WTC11 (cell line): ENCODE measurements at regions not wholly inside any gene's neighbourhood (a gene's known extent, or its start where the extent isn't known, plus 50 kb on each side); places are given as distances from the start of the nearest gene placed in this dataset.

ENCODE experiments used
- ATAC-seq: fragments of 200-7000 bp; cut with Tn5 transposase; 2 replicates; pipeline ENCODE4 v1.10.0; 2021; ENCODE audit warnings: mild to moderate bottlenecking, moderate library complexity
- CTCF ChIA-PET: fragments of 300-600 bp; sonication (Branson Sonifier 250); formaldehyde crosslinking; loops from one replicate; lab custom pipeline; 2021; ENCODE audit warnings: antibody characterized with exemption; lab: Charles Lee
- POLR2A ChIA-PET: fragments of 350-600 bp; sonication (Branson Sonifier 250); formaldehyde crosslinking; loops from one replicate; lab custom pipeline; 2021; ENCODE audit warnings: antibody characterized with exemption; lab: Charles Lee
- DNase-seq: peaks from one replicate; pipeline ENCODE4 v3.0.0; 2021; ENCODE audit warnings: low spot score
- H3K27ac Mint-ChIP-seq: 2 replicates; pipeline ENCODE4 v1.8.0; 2021; ENCODE audit warnings: mixed read lengths
- H3K27me3 Mint-ChIP-seq: 2 replicates; pipeline ENCODE4 v1.8.0; 2021; ENCODE audit warnings: low read depth, mild to moderate bottlenecking, moderate library complexity, mixed read lengths
- H3K36me3 Mint-ChIP-seq: 2 replicates; pipeline ENCODE4 v1.8.0; 2021; ENCODE audit warnings: mixed read lengths
- H3K4me1 Mint-ChIP-seq: 2 replicates; pipeline ENCODE4 v1.8.0; 2022; ENCODE audit warnings: mixed read lengths
- H3K4me3 Mint-ChIP-seq: 2 replicates; pipeline ENCODE4 v1.8.0; 2021; ENCODE audit warnings: mild to moderate bottlenecking, moderate library complexity, mixed read lengths
- H3K9me3 Mint-ChIP-seq: 2 replicates; pipeline ENCODE4 v1.8.0; 2021; ENCODE audit warnings: mixed read lengths
- ATF1 ChIP-seq: sonication (generic); formaldehyde crosslinking; IDR thresholded peaks from 2 replicates; pipeline ENCODE4 v1.8.1; 2023; ENCODE audit warnings: mild to moderate bottlenecking, moderate library complexity, missing genetic modification reagents
- ATF6 ChIP-seq: sonication (generic); formaldehyde crosslinking; IDR thresholded peaks from 2 replicates; pipeline ENCODE4 v1.8.1; 2023; ENCODE audit warnings: mild to moderate bottlenecking, missing genetic modification reagents
- CBFB ChIP-seq: sonication (generic); formaldehyde crosslinking; IDR thresholded peaks from 2 replicates; pipeline ENCODE4 v1.8.1; 2022; ENCODE audit warnings: mild to moderate bottlenecking, low read depth, missing genetic modification reagents
- ELF4 ChIP-seq: sonication (generic); formaldehyde crosslinking; IDR thresholded peaks from 2 replicates; pipeline ENCODE4 v1.8.1; 2022; ENCODE audit warnings: low read depth, mild to moderate bottlenecking, moderate library complexity, missing genetic modification reagents
- ERG ChIP-seq: fragments of 250-450 bp; sonication (Bioruptor Pico); IDR thresholded peaks from 2 replicates; pipeline ENCODE4 v1.8.0; 2021; ENCODE audit warnings: mild to moderate bottlenecking
- GABPB1 ChIP-seq: sonication (generic); formaldehyde crosslinking; IDR thresholded peaks from 2 replicates; pipeline ENCODE4 v1.8.1; 2023; ENCODE audit warnings: mild to moderate bottlenecking, missing genetic modification reagents
- GRHL2 ChIP-seq: fragments of 250-450 bp; sonication (Bioruptor Pico); IDR thresholded peaks from 2 replicates; pipeline ENCODE4 v1.8.0; 2022; ENCODE audit warnings: mild to moderate bottlenecking, moderate library complexity; ENCODE audit not compliant: insufficient replicate concordance, severe bottlenecking
- IRF2 ChIP-seq: sonication (generic); formaldehyde crosslinking; IDR thresholded peaks from 2 replicates; pipeline ENCODE4 v1.8.0; 2022; ENCODE audit warnings: low read depth, missing genetic modification reagents, borderline replicate concordance
- JAZF1 ChIP-seq: fragments of 250-450 bp; sonication (Bioruptor Pico); IDR thresholded peaks from 2 replicates; pipeline ENCODE4 v1.9.0; 2021; ENCODE audit warnings: moderate library complexity, mild to moderate bottlenecking, inconsistent platforms
- JUN ChIP-seq: sonication (generic); formaldehyde crosslinking; IDR thresholded peaks from 2 replicates; pipeline ENCODE4 v1.8.0; 2023; ENCODE audit warnings: mild to moderate bottlenecking, missing genetic modification reagents
- MXD4 ChIP-seq: fragments of 250-450 bp; sonication (Bioruptor Pico); IDR thresholded peaks from 2 replicates; pipeline ENCODE4 v1.8.0; 2021; ENCODE audit warnings: mild to moderate bottlenecking, moderate library complexity, borderline replicate concordance
- NFYB ChIP-seq: sonication (generic); formaldehyde crosslinking; conservative IDR thresholded peaks from 2 replicates; pipeline ENCODE4 v1.8.0; 2022; ENCODE audit warnings: low read depth, missing genetic modification reagents
- OVOL2 ChIP-seq: fragments of 250-450 bp; sonication (Bioruptor Pico); IDR thresholded peaks from 2 replicates; pipeline ENCODE4 v1.9.0; 2021; ENCODE audit warnings: mild to moderate bottlenecking, borderline replicate concordance
- PREB ChIP-seq: sonication (generic); formaldehyde crosslinking; IDR thresholded peaks from 2 replicates; pipeline ENCODE4 v1.8.1; 2022; ENCODE audit warnings: mild to moderate bottlenecking, missing genetic modification reagents, moderate library complexity, borderline replicate concordance
- RORB ChIP-seq: fragments of 250-450 bp; sonication (Bioruptor Pico); IDR thresholded peaks from 2 replicates; pipeline ENCODE4 v1.9.0; 2021; ENCODE audit warnings: mild to moderate bottlenecking
- SMAD3 ChIP-seq: sonication (generic); formaldehyde crosslinking; IDR thresholded peaks from 2 replicates; pipeline ENCODE4 v1.8.0; 2022; ENCODE audit warnings: missing genetic modification reagents, mild to moderate bottlenecking, borderline replicate concordance
- SMAD4 ChIP-seq: sonication (generic); formaldehyde crosslinking; IDR thresholded peaks from 2 replicates; pipeline ENCODE4 v1.8.0; 2022; ENCODE audit warnings: mild to moderate bottlenecking, missing genetic modification reagents
- SP1 ChIP-seq: sonication (generic); formaldehyde crosslinking; conservative IDR thresholded peaks from 2 replicates; pipeline ENCODE4 v1.8.1; 2022; ENCODE audit warnings: missing genetic modification reagents
- STAT6 ChIP-seq: sonication (generic); formaldehyde crosslinking; conservative IDR thresholded peaks from 2 replicates; pipeline ENCODE4 v1.8.1; 2023; ENCODE audit warnings: mild to moderate bottlenecking, low read depth, missing genetic modification reagents, moderate library complexity
- ZMAT4 ChIP-seq: fragments of 250-450 bp; sonication (Bioruptor Pico); IDR thresholded peaks from 2 replicates; pipeline ENCODE4 v1.9.0; 2021; ENCODE audit warnings: mild to moderate bottlenecking
- ZNF219 ChIP-seq: sonication (generic); formaldehyde crosslinking; IDR thresholded peaks from 2 replicates; pipeline ENCODE4 v1.8.0; 2023; ENCODE audit warnings: missing genetic modification reagents, mild to moderate bottlenecking, borderline replicate concordance
- TF ChIP-seq, protein P1 (sequence below): sonication (generic); formaldehyde crosslinking; IDR thresholded peaks from 2 replicates; pipeline ENCODE4 v1.8.0; 2022; ENCODE audit warnings: mild to moderate bottlenecking, missing genetic modification reagents
- TF ChIP-seq, protein P2 (sequence below): sonication (generic); formaldehyde crosslinking; IDR thresholded peaks from 2 replicates; pipeline ENCODE4 v1.8.1; 2022; ENCODE audit warnings: missing genetic modification reagents, borderline replicate concordance

DNA sequence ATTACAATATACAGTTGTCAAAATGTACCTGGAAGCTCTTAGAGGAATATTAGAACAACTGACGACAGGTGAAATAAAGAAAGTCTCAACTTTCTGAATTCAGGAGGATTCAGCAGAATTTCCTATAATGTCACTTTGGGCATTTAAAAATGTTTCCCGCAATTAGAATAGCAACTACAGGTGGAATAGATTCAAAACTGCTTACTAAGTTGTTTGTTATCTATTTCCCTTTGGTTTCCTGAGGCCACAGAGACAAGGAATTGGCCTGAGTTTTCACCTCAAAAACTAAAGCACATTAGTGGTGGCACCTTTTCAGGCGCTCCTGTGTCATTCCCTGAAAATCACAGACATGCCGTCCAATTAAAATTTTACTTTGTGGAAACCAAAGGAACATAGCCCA is 729.2 kb upstream of the FANCL start:
- DNase-seq, result no peak
- Mint-ChIP-seq H3K27ac (no peak overlapping the region), H3K36me3 (no peaks in the 10 kb centered on the region), H3K9me3 (no peaks in the 10 kb centered on the region), H3K27me3 (no peaks in the 10 kb centered on the region), H3K4me3 (no peak overlapping the region), H3K4me1 (peaks cover 41% of the 10 kb centered on the region)
- CTCF ChIA-PET, result no interaction called here
- POLR2A ChIA-PET, result no interaction called here
- TF ChIP-seq ATF1 (CRISPR knock-in tag) (no peak), RORB (CRISPR knock-in tag) (no peak), MXD4 (CRISPR knock-in tag) (no peak), ZMAT4 (no peak), CBFB (CRISPR knock-in tag) (no peak), NFYB (CRISPR knock-in tag) (no peak), ZNF219 (CRISPR knock-in tag) (no peak), IRF2 (no peak), ATF6 (CRISPR knock-in tag) (no peak), JUN (no peak), GRHL2 (CRISPR knock-in tag) (no peak)
- no peak for ATAC-seq

DNA sequence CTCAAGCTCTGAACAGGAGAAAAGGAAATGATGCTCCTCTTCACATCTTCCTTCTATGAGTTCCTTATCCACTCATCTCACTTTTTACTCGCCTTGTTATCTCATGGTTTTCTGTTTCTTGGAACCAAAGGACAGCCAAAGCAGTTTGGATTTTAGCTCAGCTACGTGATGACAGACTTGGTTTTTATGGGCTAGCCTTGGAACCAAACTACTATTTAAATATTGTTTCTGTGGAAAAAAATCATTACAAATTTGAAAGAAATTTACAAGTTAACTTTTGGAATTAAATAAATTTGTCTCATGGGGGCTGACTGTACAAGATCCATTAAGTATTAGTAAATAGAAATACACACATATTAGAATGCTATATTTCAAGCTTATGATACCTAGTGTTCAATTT is 727.8 kb upstream of the FANCL start:
- POLR2A ChIA-PET, result interaction anchor here (0.6 kb wide), 1 partner anchor 271 kb away, joined by 3 read pairs; no protein-coding TSS in a partner anchor
- ATAC-seq (no peak), DNase-seq (no peak)
- no peaks in the 10 kb centered on the region for H3K9me3 Mint-ChIP-seq
- no peak overlapping the region for H3K27ac Mint-ChIP-seq
- TF ChIP-seq ERG (CRISPR knock-in tag), result no peak
- no peak for TF ChIP-seq JAZF1 (CRISPR knock-in tag)
- no peak for TF ChIP-seq ELF4 (CRISPR knock-in tag)
- no peak for TF ChIP-seq STAT6 (CRISPR knock-in tag)
- TF ChIP-seq PREB (CRISPR knock-in tag), result no peak
- TF ChIP-seq ZMAT4, result no peak
- no peak for TF ChIP-seq OVOL2 (CRISPR knock-in tag)
- TF ChIP-seq GABPB1 (CRISPR knock-in tag), result no peak
- TF ChIP-seq SMAD3 (CRISPR knock-in tag), result no peak
- TF ChIP-seq, protein P1, sequence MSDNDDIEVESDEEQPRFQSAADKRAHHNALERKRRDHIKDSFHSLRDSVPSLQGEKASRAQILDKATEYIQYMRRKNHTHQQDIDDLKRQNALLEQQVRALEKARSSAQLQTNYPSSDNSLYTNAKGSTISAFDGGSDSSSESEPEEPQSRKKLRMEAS, result no peak
- TF ChIP-seq ZNF219 (CRISPR knock-in tag), result no peak
- no peak for TF ChIP-seq SP1
- TF ChIP-seq, protein P2, sequence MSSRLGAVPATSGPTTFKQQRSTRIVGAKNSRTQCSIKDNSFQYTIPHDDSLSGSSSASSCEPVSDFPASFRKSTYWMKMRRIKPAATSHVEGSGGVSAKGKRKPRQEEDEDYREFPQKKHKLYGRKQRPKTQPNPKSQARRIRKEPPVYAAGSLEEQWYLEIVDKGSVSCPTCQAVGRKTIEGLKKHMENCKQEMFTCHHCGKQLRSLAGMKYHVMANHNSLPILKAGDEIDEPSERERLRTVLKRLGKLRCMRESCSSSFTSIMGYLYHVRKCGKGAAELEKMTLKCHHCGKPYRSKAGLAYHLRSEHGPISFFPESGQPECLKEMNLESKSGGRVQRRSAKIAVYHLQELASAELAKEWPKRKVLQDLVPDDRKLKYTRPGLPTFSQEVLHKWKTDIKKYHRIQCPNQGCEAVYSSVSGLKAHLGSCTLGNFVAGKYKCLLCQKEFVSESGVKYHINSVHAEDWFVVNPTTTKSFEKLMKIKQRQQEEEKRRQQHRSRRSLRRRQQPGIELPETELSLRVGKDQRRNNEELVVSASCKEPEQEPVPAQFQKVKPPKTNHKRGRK (CRISPR knock-in tag), result no peak
- no peak for TF ChIP-seq SMAD4 (CRISPR knock-in tag)
- H3K4me1 Mint-ChIP-seq, result peaks cover 27% of the 10 kb centered on the region
- CTCF ChIA-PET, result interaction anchor here (0.7 kb wide), 2 partner anchors 165 to 1706 kb away, joined by 3 read pairs; no protein-coding TSS in a partner anchor
- H3K4me3 Mint-ChIP-seq, result no peak overlapping the region
- no peaks in the 10 kb centered on the region for H3K27me3 Mint-ChIP-seq
- H3K36me3 Mint-ChIP-seq, result no peaks in the 10 kb centered on the region
